HG02678 (cell line): ENCODE measurements at regions not wholly inside any gene's neighbourhood (a gene's known extent, or its start where the extent isn't known, plus 50 kb on each side); places are given as distances from the start of the nearest gene placed in this dataset.
"Not testable (repeated sequence)": the region's sequence is repeated elsewhere in the genome, so short reads cannot be mapped to it uniquely, and the experiment has no call there.

Source experiments
- ATAC-seq: cut with Tn5 transposase; IDR thresholded peaks from one replicate; pipeline ENCODE4 v1.9.1; 2021; ENCODE audit warnings: mild to moderate bottlenecking, moderate library complexity; ENCODE audit not compliant: unreplicated experiment

DNA sequence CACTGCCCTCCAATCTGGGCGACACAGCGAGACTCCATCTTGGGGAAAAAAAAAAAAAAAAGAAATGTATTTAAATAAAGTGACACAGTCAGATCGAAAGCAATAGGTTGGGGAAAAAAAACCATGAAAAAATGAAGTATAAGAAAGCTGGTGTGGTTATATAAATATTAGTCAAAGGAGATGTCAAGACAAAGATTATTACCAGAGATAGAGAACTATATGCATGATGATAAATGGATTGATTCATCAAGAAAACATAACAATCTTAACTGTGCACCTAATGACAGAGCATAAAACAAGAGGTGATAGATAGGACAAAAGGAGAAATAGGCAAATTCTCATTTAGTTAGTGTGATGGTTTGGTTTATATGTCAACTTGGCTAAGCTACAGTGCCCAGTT lies 146.9 kb upstream of the AHI1 start:
- no peak for ATAC-seq

DNA sequence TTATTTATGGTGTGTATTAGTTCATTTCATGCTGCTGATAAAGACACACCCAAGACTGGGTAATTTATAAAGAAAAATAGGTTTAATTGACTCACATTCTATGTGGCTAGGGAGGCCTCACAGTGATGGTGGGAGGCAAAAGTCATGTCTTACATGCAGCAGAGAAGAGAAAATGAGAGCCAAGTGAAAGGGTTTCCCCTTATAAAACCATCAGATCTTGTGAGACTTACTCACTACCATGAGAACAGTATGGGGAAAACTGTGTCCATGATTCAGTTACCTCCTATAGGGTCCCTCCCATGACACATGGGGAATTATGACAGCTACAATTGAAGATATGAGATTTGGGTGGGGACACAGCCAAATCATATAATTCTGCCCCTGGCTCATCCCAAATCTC lies 150.0 kb upstream of the AHI1 start:
- ATAC-seq = no peak

DNA sequence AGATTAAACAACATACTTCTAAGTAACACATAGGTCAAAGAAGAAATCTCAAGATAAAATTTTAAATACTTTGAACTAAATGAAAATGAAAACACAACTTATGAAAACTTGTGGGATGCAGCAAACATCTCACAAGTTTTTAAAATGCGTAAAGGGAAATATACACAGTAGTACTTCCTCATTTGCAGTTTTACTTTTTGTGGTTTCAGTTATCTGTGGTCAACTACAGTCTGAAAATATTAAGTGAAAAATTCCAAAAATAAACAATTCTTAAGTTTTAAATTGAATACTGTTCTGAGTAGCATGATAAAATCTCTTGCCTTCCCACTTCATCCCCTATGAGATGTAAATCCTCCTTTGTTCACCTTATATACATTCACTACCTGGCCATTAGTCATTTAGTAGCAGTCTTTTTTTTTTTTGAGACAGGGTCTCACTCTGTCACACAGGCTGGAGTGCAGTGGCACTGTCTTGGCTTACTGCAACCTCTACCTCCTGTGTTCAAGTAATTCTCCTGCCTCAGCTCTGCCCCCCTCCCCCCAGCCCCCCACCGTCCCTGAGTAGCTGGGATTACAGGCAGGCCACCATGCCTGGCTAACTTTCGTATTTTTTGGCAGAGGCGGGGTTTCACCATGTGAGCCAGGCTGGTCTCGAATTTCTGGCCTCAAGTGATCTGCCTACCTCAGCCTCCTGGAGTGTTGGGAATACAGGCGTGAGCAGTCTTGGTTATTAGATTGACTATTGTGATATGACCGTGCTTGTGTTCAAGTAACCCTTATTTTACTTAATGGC lies 154.6 kb upstream of the AHI1 start:
- peak; percentile 97 for ATAC-seq

DNA sequence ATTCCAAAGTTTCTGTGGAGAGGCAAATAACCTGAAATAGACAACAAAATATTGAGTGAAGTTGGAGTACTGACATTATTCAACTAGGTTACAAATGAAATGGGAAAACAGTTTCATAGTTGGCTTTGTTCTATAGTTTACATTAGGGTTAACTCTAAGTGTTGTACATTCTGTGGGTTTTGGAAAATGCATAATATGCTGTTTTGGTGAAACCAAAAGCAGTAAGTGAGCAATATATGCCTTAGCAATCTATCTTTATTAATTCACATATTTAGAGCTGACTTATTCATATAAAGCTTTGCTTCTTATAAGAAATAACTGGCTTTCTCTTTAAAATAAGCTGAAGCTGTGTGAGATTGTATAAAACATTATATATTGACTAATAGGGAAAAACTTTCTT lies 157.5 kb upstream of the AHI1 start:
- ATAC-seq = no peak

DNA sequence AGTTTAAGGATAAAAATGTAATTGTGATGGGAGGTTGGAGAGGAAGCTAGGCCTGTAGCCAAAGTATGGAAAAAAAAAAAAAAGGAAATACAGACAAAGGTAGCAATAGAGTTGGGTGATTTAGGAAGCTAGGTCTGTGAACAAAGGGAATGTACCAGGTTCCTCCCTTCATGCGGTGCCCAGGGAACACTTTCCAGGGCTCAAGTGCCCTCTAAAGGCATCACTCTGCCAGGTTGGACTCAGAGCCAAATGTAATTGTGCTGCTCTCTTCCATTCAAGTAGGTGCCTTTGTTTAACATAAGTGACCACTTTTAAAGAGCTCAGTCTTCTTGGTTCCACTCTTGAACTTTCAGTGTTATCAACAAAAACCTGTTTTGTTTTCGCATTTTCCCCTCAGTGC lies 159.7 kb upstream of the AHI1 start:
- ATAC-seq = no peak

DNA sequence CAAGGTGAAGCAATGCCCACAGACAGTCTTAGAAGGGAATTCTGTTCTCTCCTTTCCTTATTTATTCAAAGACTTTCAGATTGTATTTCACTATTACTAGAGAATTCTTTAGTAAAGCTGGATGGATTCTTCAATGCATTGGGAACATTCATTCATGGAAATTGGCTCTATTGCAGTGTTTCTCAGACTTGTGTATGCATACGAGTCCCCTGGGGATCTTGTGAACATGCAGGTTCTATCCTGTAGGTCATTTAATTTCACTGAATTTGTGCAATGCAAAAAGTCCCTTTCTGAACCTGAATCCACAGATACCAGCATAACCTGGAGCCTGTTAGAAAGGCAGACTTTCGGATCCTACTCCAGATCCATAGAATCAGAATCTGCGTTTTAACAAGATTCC lies 160.9 kb upstream of the AHI1 start:
- ATAC-seq = no peak

DNA sequence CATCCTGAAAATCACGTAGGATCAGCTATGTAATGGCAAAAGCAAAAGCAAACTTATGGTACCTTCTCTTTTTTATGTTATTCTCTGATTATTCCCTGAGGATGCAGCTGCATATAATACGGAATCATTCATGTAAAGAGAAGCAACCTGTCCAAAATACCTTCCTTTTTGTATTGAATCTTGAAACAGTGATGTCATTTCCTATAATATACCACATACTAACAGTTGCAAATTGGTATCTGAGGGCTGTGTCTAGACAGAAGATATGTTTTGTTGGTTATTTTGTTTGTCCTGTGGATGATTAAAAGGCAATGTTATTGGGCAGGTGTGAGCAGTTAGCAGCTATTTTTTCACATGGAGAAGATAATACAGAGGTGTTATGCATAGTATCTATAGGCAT lies 161.4 kb upstream of the AHI1 start:
- no peak for ATAC-seq

DNA sequence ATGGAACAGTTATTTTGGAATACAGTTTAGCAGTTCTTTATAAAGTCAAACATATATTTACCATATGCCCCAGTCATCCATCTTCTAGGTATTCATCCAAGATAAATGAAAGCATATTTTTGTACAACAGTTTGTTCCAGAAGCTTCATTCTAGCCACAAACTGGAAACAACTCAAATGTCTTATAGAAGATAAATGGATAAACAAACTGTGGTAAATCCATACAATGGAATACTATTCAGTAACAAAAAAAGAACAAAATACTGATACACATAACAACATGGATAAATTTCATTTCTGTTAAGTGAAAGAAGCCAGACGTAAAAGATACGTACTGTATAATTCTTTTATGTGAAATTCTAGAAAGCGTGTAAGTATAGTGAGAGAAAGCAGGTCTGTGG lies 167.0 kb upstream of the AHI1 start:
- ATAC-seq = no peak

DNA sequence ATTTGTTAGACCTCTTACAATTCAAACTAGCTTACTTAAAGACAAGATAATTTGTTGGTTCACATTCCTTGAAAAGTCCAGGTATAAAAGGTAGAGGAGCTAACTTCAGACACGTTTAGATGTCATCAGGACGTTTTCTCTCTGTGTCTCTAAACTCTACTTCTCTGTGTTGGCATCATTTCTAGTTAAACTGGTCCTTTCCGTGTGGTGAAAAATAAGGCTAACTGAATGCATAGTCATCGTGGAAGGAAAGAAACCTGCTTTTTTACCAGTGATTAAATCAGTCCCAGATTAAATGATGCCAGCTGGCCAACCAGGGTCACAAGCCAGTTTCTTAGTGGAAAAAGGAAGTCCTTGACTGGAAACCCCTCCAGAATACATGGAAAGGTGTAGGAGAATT lies 168.4 kb upstream of the AHI1 start:
- ATAC-seq = no peak

DNA sequence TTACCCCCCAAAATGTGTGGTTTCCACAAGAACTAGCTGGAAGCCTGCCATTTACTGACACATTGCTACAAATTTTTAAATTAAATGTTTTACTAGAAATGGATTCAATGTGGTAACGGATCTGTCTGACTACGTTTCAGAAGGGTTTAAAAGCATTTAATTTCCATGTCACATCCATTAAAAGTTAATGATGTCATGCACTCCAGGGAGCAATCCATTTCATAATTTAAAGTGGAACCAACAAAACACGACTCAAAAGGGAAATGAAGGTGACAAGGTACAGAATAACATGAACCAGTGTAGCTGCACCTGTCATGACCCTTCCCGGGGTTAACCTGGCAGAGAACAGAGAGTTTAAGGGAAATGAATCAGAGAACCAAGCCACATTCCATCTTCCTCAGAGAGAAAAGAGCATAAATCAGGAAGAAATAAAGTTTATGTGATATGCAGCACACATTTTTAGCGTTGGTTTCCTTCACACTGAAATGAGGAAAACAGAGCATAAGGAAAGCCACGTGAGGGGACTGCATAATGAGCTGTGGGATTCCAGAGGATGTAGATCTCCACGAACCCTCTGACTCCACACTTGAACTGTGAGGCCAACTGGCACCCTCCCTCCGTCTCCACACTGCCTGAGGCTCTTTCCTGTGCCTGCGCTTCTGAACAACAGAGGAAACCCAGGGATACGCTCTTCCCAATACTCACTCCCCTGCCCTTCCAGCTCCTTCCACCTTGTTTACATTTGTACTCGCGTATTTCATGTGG lies 170.3 kb upstream of the AHI1 start:
- ATAC-seq = no peak

DNA sequence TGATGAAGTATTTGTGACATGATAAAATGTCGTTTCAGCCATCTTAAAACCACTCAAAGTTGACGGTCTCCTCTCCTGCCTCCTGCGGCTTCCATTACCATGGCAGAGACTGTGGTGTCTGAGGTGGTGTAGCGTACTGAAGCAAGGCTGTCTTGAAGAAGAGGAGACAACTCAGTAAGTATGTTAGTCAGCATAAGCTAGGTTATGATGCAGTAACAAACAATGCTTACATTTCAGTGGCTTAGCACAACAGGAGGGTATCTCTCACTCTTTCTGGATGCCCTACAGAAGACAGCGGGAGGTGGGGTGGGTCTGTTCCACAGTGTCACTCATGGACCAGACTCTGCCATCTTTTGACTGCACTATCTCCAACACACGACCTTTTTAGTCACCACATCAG lies 174.7 kb upstream of the AHI1 start:
- no peak for ATAC-seq

DNA sequence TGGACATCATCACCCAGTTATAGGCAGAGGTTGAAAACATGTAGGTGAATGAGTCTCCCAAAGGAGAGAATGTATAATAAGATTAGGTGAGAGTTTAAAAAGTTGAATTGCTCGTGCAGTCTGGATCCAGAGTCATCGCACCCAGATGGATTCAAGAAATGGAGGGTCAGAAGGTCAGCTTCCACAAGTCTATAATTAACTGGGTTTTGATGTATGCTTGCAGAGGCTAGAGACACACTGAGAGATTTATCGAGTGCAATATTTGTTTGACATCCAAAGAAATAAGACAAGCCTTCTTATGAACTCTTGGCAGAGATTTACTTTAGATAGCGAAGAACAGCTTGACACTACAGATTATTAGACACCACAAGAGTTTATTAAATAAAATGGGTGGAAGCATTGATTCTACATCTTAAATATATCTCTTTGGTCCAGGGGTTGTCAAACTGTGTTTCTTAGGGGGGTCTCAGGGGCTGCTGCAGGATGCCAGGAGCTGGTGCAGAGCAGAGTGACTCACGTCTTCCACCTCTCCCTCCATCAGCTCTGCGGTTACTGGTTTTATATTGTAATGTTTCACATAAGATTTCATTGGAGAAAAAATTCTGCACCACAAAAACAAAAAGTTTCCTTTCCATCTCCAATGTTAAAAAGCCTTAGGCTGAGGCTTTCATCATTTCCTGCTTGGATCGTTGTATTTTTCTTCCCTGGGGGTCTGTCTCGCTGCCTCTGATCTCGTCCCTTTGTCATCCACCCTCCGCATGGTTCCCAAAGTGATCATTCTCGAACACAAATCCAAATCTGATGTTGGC lies 176.2 kb upstream of the AHI1 start:
- ATAC-seq = no peak

DNA sequence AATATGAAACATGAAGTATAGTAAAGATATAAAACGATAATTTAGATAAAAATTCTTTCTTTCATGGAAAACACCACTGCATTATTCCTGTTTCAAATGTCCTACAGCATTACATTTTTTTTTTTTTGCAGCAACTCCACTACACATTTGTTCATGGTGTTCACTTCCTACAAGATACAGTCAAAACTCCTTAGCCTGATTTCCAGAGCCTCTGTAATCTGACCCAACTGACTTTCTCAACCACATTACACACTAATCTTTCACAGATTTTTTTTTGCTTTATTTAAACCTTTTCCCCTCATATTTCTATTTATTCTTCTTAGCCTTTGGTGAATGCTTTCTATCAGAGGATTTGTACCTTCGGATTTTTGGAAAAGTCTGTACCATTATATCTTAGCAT lies 176.5 kb upstream of the PDE7B start:
- ATAC-seq = no peak

DNA sequence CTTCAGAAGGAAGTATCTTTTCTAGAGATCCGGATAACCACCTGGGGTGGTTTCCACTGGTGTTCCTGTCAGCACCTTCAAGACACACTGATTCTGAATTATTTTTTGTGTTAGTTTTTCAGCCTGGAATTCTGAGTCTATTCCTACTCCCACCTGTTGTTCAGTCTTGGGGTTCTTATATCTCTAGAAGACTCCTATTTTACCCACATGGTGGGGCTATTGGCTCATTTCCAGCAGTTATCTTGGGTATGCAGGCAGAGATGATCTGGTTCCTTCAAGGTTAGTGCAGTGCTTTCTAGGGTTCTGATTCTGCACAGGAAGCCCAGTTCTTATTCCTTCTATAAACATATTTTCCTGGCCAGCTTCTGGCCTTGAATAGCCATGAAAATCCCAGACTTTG lies 175.6 kb upstream of the PDE7B start:
- ATAC-seq = no peak

DNA sequence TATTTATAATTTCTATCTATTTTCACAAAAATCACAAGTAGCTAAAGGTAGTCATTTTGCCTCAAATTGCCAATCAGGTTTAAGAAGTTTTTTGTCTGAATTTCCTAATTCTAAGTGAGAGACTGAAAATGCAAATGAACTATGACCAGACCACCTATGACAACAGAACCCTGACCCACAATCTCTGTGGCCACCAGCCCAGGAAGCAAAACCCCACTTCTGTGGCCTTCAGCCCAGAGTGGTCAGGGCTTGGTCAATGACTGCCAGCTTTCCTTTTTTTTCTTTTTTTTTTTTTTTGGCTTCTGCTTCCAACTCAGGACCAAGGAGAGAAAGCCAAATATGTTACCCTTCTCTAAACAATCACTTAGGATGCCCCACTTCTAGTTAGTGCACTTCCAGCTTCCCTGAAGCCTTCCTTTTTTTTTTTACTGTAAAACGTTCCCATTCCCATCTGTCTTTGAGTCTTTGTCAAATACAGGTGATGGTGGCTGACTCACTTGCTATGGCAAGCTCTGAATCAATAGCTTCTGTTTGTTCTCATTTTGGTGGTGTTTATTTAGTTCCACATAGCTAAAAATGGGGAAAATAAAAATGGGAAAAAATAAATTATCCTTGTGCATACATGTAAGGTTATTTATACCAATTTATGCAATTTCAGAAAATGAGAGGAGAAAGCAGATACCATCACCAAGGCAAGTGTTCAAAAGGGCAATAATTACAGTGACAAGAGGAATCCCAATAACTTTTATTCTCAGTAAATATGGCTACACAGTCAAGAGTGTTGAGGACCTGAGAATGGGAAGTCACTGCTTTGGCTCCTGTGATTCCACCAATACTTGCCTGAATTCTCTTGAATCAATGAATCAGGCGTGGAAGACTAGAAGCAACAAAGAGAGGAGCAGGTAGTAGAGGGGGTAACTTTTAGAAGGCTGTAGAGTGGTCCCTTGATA lies 170.3 kb upstream of the PDE7B start:
- ATAC-seq = no peak

DNA sequence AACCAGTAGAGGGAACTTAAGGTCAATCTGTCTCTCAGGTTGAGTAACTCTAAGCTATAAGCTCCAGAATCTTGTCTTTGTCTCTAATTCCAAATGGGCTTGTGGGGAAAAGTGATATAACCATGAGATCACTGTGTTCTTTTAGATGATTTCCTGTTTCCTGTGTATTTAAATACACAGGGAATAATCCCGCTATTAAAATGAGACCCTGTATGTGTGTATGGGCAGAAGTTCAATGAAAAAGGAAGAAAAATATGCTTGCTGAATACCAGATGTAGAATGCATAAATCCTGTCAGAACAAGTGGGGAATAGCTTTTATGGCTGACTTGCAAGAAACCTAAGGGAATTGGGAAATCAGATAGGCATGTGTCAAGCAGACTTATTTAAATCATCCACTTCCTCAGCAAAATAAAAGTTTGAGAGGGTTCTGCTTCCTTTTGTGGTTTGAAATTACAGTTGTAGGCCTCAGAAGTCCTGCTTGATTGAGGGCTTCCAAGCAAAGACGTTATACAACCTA lies 164.7 kb upstream of the PDE7B start:
- no peak for ATAC-seq

DNA sequence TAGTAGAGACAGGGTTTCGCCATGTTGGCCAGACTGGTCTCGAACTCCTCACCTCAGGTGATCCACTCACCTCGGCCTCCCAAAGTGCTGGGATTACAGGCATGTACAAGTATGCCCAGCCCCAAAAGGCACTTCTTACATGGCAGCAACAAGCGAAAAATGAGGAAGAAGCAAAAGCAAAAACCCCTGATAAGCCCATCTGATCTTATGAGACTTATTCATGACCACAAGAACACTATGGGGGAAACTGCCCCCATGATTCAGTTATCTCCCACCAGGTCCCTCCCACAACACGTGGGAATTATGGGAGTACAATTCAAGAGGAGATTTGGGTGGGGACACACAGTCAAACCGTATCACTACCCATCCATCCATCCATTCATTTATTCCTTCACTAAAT lies 163.0 kb upstream of the PDE7B start:
- not testable (repeated sequence) for ATAC-seq

DNA sequence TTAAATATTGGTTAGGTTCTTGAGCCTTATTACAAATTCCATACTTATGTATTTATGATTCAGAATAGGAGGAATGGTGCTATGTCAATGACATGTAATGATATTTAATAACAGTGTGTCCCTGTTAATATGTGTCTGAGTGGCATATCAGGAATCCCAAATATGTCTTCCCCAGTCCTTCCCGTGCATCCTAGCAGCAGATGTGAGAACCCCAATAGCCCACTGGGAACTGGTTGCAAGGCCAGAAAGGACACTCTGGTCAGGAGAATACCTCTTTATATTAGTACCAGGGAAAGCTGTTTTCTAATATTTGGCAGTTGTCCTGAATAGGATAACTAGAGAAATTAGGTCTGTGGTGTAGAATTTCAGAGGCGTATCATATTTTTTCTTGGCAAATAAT lies 159.1 kb upstream of the PDE7B start:
- no peak for ATAC-seq

DNA sequence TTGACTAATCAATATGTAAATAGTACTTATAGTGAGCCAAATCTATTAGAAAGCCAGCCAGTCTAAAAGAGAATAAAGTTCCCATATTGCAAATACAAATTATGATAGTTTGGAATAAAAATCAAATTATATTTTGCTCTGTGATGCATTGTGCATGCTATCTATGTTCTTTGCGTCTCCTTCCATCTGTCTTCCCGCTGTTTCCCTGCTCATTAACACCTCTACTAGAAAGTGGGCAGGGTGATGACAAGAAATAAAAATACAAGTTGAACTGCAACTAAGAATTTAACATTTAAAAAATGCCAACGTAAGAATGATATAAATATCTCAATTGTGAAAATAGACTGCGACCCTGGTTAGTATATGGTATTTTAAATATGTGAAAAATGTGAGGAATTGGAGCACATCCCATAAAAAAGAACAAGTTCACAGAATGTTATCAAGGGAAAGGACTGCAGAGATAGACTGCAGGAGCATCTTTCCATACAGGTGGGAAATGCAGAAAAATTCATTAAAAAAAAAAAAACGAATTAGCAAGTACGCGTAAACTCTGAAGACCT lies 157.6 kb upstream of the PDE7B start:
- no peak for ATAC-seq

DNA sequence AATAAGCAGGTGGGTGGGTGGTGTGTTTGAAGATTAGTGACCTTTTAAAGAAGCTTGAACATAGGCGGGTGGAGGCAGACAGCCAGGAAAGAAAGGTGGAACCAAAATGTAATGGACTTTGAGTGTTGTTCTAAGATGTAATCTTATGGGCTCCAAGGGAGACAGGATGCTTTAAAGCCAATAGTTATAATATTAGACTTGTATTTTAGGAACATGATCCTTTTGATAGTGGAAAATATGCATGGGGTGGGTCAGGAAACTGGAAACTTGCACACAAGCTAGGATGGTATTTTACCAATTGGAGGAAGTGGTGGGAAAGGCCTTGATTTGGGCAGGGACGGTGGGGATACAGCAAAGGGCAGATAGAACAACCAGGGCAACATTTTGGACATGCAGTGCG lies 151.8 kb upstream of the PDE7B start:
- ATAC-seq = no peak
